HepG2 (cell line): ENCODE measurements at regions not wholly inside any gene's neighbourhood (a gene's known extent, or its start where the extent isn't known, plus 50 kb on each side); places are given as distances from the start of the nearest gene placed in this dataset.

Experiments used
- ATAC-seq: fragments of 200-7000 bp; cut with Tn5 transposase; 3 replicates; pipeline ENCODE4 v1.9.1; 2020; ENCODE audit warnings: mild to moderate bottlenecking, moderate library complexity
- BruUV-seq: library from RNA; stranded (reverse); fragments of 400-500 nt; replicated peaks from 2 replicates; lab custom pipeline; 2021; lab: Mats Ljungman, UMichigan
- CTCF ChIA-PET: fragments of 300-600 bp; formaldehyde crosslinking; extraction: SDS; loops from one replicate; lab custom pipeline; 2021; ENCODE audit warnings: low total read pairs, inconsistent platforms, low intra/inter-chr PET ratio; lab: Yijun Ruan, JAX
- POLR2A ChIA-PET: fragments of 350-600 bp; sonication (Branson Sonifier 250); formaldehyde crosslinking; loops from one replicate; lab custom pipeline; 2020; ENCODE audit warnings: antibody characterized with exemption, inconsistent platforms; lab: Yijun Ruan, JAX
- DNase-seq: peaks from one replicate; pipeline ENCODE4 v3.0.0-alpha.2; 2015; ENCODE audit warnings: low spot score
- FAIRE-seq: peaks from 3 replicates; lab custom pipeline; 2011; peaks lifted over from hg19 to GRCh38; lab: Jason Lieb, UNC
- H2AFZ ChIP-seq: one replicate; pipeline ENCODE4 v1.6.1; 2011; ENCODE audit warnings: low read length, inconsistent platforms
- H3K27ac ChIP-seq: fragments of 300-600 bp; 3 replicates; pipeline ENCODE4 v1.8.0; 2011; ENCODE audit warnings: mixed run types, mild to moderate bottlenecking, mixed read lengths, low read length, inconsistent platforms; ENCODE audit not compliant: insufficient read depth; ENCODE audit errors: extremely low read length
- H3K27me3 ChIP-seq, 2 experiments: fragments of 200-600 bp in 1 of 2; 2 replicates in 1 of 2; 3 replicates in 1 of 2; pipeline versions ENCODE4 v1.6.0 to v1.8.0; 2011; ENCODE audit warnings: low read length in 2 of 2, mild to moderate bottlenecking in 2 of 2, moderate library complexity in 2 of 2, inconsistent platforms in 1 of 2; ENCODE audit not compliant: insufficient read depth in 2 of 2, control insufficient read depth in 1 of 2
- H3K36me3 ChIP-seq, 2 experiments: fragments of 200-600 bp in 1 of 2; replicated peaks in 1 of 2; 2 replicates in 1 of 2; 3 replicates in 1 of 2; pipeline versions ENCODE4 v1.5.1 to v1.8.0; 2011; ENCODE audit warnings: low read length in 2 of 2, inconsistent platforms in 1 of 2; ENCODE audit not compliant: insufficient read depth in 2 of 2, control insufficient read depth in 1 of 2
- H3K4me1 ChIP-seq: 2 replicates; pipeline ENCODE4 v1.5.1; 2012; ENCODE audit warnings: low read length, inconsistent platforms; ENCODE audit not compliant: insufficient read depth
- H3K4me2 ChIP-seq: 2 replicates; pipeline ENCODE4 v1.6.0; 2011; ENCODE audit warnings: low read depth, low read length, inconsistent platforms
- H3K4me3 ChIP-seq, 3 experiments: fragments of 200-600 bp in 1 of 3; sonication (generic), shearing (Covaris generic) in 1 of 3; replicated peaks in 1 of 3; 2 replicates each; pipeline ENCODE4 v1.5.1; 2011 to 2016; ENCODE audit warnings: low read length in 3 of 3, inconsistent platforms in 2 of 3, low read depth in 2 of 3, mild to moderate bottlenecking in 2 of 3, control low read depth in 1 of 3, mixed read lengths in 1 of 3; ENCODE audit not compliant: insufficient read depth in 1 of 3
- H3K79me2 ChIP-seq: one replicate; pipeline ENCODE4 v1.6.1; 2011; ENCODE audit warnings: low read length, inconsistent platforms; ENCODE audit not compliant: insufficient read depth
- H3K9ac ChIP-seq: 2 replicates; pipeline ENCODE4 v1.6.0; 2011; ENCODE audit warnings: mild to moderate bottlenecking, low read depth, low read length, inconsistent platforms; ENCODE audit not compliant: insufficient read depth
- H3K9me3 ChIP-seq: 2 replicates; pipeline ENCODE4 v1.5.1; 2012; ENCODE audit warnings: mild to moderate bottlenecking, low read length
- H4K20me1 ChIP-seq: 2 replicates; pipeline ENCODE4 v1.6.0; 2011; ENCODE audit warnings: inconsistent platforms, mild to moderate bottlenecking, low read length, moderate library complexity; ENCODE audit not compliant: insufficient read depth
- ARID5B ChIP-seq: IDR thresholded peaks from 2 replicates; pipeline ENCODE4 v1.4.0; 2020; ENCODE audit warnings: mild to moderate bottlenecking, missing genetic modification reagents
- FOSL1 ChIP-seq: sonication (generic); formaldehyde crosslinking; IDR thresholded peaks from 2 replicates; pipeline ENCODE4 v1.9.0; 2021; ENCODE audit warnings: missing genetic modification reagents, borderline replicate concordance
- PHF20 ChIP-seq: sonication (generic); formaldehyde crosslinking; IDR thresholded peaks from 2 replicates; pipeline ENCODE4 v1.5.0; 2020; ENCODE audit warnings: mild to moderate bottlenecking, missing genetic modification reagents
- STAT5B ChIP-seq: sonication (generic); formaldehyde crosslinking; IDR thresholded peaks from 2 replicates; pipeline ENCODE4 v1.4.0; 2020; ENCODE audit warnings: missing genetic modification reagents
- TAF1 ChIP-seq: sonication (generic); formaldehyde crosslinking; IDR thresholded peaks from 2 replicates; pipeline ENCODE4 v1.4.0; 2020; ENCODE audit warnings: missing genetic modification reagents
- ZFP36 ChIP-seq: fragments of 150-350 bp; IDR thresholded peaks from 2 replicates; pipeline ENCODE4 v1.6.1; 2018; ENCODE audit warnings: borderline replicate concordance, low read length, low read depth; ENCODE audit not compliant: partially characterized antibody
- ZFP82 ChIP-seq: sonication (generic); formaldehyde crosslinking; IDR thresholded peaks from 2 replicates; pipeline ENCODE4 v1.5.1; 2020; ENCODE audit warnings: mild to moderate bottlenecking, missing genetic modification reagents, borderline replicate concordance
- ZNF496 ChIP-seq: sonication (generic); formaldehyde crosslinking; IDR thresholded peaks from 2 replicates; pipeline ENCODE4 v1.8.1; 2023; ENCODE audit warnings: mild to moderate bottlenecking, moderate library complexity, missing genetic modification reagents; ENCODE audit not compliant: insufficient replicate concordance
- ZNF572 ChIP-seq: sonication (generic); formaldehyde crosslinking; IDR thresholded peaks from 2 replicates; pipeline ENCODE4 v1.5.1; 2020; ENCODE audit warnings: mild to moderate bottlenecking, missing genetic modification reagents
- ZNF724P ChIP-seq: sonication (generic); formaldehyde crosslinking; IDR thresholded peaks from 2 replicates; pipeline ENCODE4 v1.8.0; 2022; ENCODE audit warnings: missing genetic modification reagents, borderline replicate concordance
- WGBS: methylation state at CpG from one replicate; pipeline ENCODE4 v1.1.6; 2017; ENCODE audit warnings: low lambda C conversion rate; 5-methylcytosine and 5-hydroxymethylcytosine counted together
- in situ Hi-C: cut with HindIII; loops from 2 replicates; pipeline ENCODE4 v1.10.0; 2017; ENCODE audit warnings: low pct_unique_long_range_greater_than_20kb; ENCODE audit not compliant: extremely low pct_ligation_motif_present
- intact Hi-C: fragments of 100-400 bp; cut with micrococcal nuclease; formaldehyde crosslinking; loops from one replicate; pipeline ENCODE4 v1.10.0; 2022; ENCODE audit not compliant: unreplicated experiment
- TF ChIP-seq, protein P1 (sequence below): sonication (generic); formaldehyde crosslinking; IDR thresholded peaks from 2 replicates; pipeline ENCODE4 v1.8.1; 2023; ENCODE audit warnings: mild to moderate bottlenecking, moderate library complexity, missing genetic modification reagents
- TF ChIP-seq, protein P2 (sequence below): sonication (generic); formaldehyde crosslinking; conservative IDR thresholded peaks from 2 replicates; pipeline ENCODE4 v1.8.0; 2022; ENCODE audit warnings: mild to moderate bottlenecking, moderate library complexity, missing genetic modification reagents

DNA sequence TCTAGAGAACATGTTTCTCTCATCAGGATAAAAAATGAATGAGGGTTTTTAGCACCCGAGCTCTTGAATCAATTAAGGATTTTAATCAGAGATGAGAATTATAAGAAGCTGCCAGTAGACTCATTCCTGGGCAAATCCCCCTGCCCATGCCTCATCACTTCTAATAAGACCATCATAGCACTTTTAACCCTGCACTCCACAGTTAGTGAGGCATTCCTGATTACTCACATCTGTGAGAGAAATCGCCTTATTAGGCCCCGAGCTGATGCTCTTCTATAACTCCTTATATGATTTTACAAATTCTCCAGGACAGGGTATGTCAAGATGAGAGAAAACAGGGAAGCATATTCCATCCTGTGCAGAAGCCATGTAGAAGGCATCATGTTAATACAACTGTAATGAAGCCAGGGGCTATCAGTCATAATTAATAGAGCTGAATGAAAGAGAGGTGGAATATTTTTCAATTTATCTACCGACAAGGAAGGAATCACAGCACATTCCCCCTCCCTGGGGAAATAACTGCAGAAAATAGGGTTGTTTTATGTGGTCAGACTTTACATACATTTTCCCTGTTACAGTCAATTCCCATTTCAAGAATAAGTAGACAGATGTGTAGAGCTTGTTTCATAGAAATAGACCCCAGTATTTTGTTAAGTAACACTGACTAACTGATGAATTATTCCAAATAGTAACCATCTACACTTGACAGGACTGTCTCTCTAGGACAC, 272.7 kb downstream of the HHIPL2 start:
- Histone ChIP-seq H3K36me3 (no peaks in the 10 kb centered on the region), H3K9ac (no peak overlapping the region), H3K4me2 (no peak overlapping the region), H3K4me3 (no peak overlapping the region), H4K20me1 (no peaks in the 10 kb centered on the region), H3K79me2 (no peaks in the 10 kb centered on the region), H3K4me1 (no peaks in the 10 kb centered on the region), H3K9me3 (no peaks in the 10 kb centered on the region), H3K27me3 (no peaks in the 10 kb centered on the region), H3K27ac (no peak overlapping the region), H2AFZ (no peak overlapping the region)
- no peak for TF ChIP-seq ARID5B (CRISPR knock-in tag)
- TF ChIP-seq FOSL1 (CRISPR knock-in tag): no peak
- TF ChIP-seq ZNF496: no peak
- TF ChIP-seq, protein P1, sequence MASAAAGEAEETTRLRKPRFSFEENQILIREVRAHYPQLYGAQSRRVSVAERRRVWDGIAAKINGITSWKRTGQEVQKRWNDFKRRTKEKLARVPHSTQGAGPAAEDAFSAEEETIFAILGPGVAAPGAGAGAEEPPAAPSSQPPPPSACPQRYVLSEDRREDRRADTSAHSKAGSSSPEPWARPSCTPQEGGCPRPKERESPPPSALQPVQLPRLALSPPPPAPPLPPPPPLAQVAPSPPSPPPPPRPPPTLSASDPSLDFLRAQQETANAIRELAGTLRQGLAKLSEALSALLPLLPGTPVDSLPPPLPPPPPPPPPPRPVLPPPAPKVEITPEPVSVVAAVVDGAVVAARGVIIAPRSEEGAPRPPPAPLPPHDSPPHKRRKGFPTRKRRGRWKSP (CRISPR knock-in tag): no peak
- no peak for TF ChIP-seq ZFP36
- no peak for TF ChIP-seq PHF20
- no peak for TF ChIP-seq ZNF724P (CRISPR knock-in tag)
- TF ChIP-seq STAT5B (CRISPR knock-in tag): no peak
- no peak for TF ChIP-seq ZNF572 (CRISPR knock-in tag)
- TF ChIP-seq, protein P2, sequence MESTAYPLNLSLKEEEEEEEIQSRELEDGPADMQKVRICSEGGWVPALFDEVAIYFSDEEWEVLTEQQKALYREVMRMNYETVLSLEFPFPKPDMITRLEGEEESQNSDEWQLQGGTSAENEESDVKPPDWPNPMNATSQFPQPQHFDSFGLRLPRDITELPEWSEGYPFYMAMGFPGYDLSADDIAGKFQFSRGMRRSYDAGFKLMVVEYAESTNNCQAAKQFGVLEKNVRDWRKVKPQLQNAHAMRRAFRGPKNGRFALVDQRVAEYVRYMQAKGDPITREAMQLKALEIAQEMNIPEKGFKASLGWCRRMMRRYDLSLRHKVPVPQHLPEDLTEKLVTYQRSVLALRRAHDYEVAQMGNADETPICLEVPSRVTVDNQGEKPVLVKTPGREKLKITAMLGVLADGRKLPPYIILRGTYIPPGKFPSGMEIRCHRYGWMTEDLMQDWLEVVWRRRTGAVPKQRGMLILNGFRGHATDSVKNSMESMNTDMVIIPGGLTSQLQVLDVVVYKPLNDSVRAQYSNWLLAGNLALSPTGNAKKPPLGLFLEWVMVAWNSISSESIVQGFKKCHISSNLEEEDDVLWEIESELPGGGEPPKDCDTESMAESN: no peak
- TF ChIP-seq ZFP82 (CRISPR knock-in tag): no peak
- no peak for TF ChIP-seq TAF1 (CRISPR knock-in tag)
- in situ Hi-C loops: no loop called here
- DNase-seq: no peak
- ChIA-PET POLR2A (no interaction called here), CTCF (no interaction called here)
- no peak for ATAC-seq
- FAIRE-seq: no peak
- WGBS: 0% methylated on average over 4 of the region's 4 CpGs
- intact Hi-C loops: no loop called here
- no TSS peak for BruUV-seq
